ENCODE measurements at regions not wholly inside any gene's neighbourhood (a gene's known extent, or its start where the extent isn't known, plus 50 kb on each side); places are given as distances from the start of the nearest gene placed in this dataset.

- TF ChIP-seq CTCF (IDR thresholded peaks at IDR 0.05; ENCODE audit: insufficient read depth, low read depth, low read length, missing control alignments), result no peak
- no peak for DNase-seq (ENCODE audit: low read depth)
- no peak overlapping the region for H3K4me3 ChIP-seq (ENCODE audit: low read length)
These were observed 156.5 kb downstream of the COL6A3 start for GRCh38 chr2:237257471-237257951.

GRCh38 chr2:237258116-237258515 lies 155.8 kb downstream of the COL6A3 start:
- TF ChIP-seq CTCF (IDR thresholded peaks at IDR 0.05; ENCODE audit: insufficient read depth, low read depth, low read length, missing control alignments), result no peak
- no peak for DNase-seq (ENCODE audit: low read depth)
- H3K4me3 ChIP-seq (ENCODE audit: low read length), result no peak overlapping the region

GRCh38 chr2:237258615-237259014 lies 155.3 kb downstream of the COL6A3 start:
- no peak for DNase-seq (ENCODE audit: low read depth)
- H3K4me3 ChIP-seq (ENCODE audit: low read length), result no peak overlapping the region
- TF ChIP-seq CTCF (IDR thresholded peaks at IDR 0.05; ENCODE audit: insufficient read depth, low read depth, low read length, missing control alignments), result no peak

GRCh38 chr2:237259201-237259600 lies 154.8 kb downstream of the COL6A3 start:
- no peak for TF ChIP-seq CTCF (IDR thresholded peaks at IDR 0.05; ENCODE audit: insufficient read depth, low read depth, low read length, missing control alignments)
- no peak overlapping the region for H3K4me3 ChIP-seq (ENCODE audit: low read length)
- DNase-seq (ENCODE audit: low read depth), result no peak

GRCh38 chr2:237260039-237260620 lies 153.8 kb downstream of the COL6A3 start:
- no peak for TF ChIP-seq CTCF (IDR thresholded peaks at IDR 0.05; ENCODE audit: insufficient read depth, low read depth, low read length, missing control alignments)
- no peak for DNase-seq (ENCODE audit: low read depth)
- no peak overlapping the region for H3K4me3 ChIP-seq (ENCODE audit: low read length)

GRCh38 chr2:237260686-237261085 lies 153.3 kb downstream of the COL6A3 start:
- no peak for DNase-seq (ENCODE audit: low read depth)
- no peak overlapping the region for H3K4me3 ChIP-seq (ENCODE audit: low read length)
- TF ChIP-seq CTCF (IDR thresholded peaks at IDR 0.05; ENCODE audit: insufficient read depth, low read depth, low read length, missing control alignments), result no peak

GRCh38 chr2:237261327-237261726 lies 152.6 kb downstream of the COL6A3 start:
- no peak overlapping the region for H3K4me3 ChIP-seq (ENCODE audit: low read length)
- no peak for TF ChIP-seq CTCF (IDR thresholded peaks at IDR 0.05; ENCODE audit: insufficient read depth, low read depth, low read length, missing control alignments)
- no peak for DNase-seq (ENCODE audit: low read depth)

All from epithelial cell of esophagus (primary cell).